GM10248 (cell line): ENCODE measurements at regions not wholly inside any gene's neighbourhood (a gene's known extent, or its start where the extent isn't known, plus 50 kb on each side); places are given as distances from the start of the nearest gene placed in this dataset.

ENCODE experiments used
- CTCF ChIA-PET: fragments of 300-600 bp; sonication (Branson Sonifier 250); formaldehyde crosslinking; extraction: SDS; loops from one replicate; lab custom pipeline; 2021; ENCODE audit warnings: antibody characterized with exemption; lab: Yijun Ruan, JAX
- POLR2A ChIA-PET: fragments of 350-650 bp; sonication (Branson Sonifier 250); formaldehyde crosslinking; extraction: SDS; loops from one replicate; lab custom pipeline; 2020; ENCODE audit warnings: antibody characterized with exemption; lab: Yijun Ruan, JAX
- DNase-seq: peaks from one replicate; pipeline ENCODE4 v3.0.0; 2012; ENCODE audit errors: extremely low spot score
- CTCF ChIP-seq: IDR thresholded peaks from 2 replicates; pipeline ENCODE4 v1.5.1; 2012; ENCODE audit warnings: mild to moderate bottlenecking, low read depth; ENCODE audit errors: extremely low read depth, missing control alignments, control extremely low read depth

DNA sequence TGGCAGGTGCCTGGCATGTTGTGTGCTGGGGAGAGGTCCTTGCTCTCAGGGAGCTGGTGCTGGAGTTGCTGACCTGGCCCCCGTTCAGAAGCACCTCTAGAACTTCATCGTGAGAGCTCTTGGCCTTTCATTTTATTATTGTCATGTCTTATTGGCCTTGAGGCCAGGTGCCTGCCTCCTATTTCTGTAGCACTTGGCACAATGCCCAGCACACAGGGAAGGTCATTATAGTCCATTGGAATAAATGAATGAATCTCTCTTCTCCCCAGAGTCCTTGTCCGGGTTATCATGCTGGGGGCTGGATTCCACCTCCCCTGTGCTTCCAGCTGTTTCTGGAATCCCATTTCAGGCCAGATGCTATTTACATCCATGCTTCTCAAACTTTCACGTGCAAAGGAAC is 169.2 kb downstream of the HAPSTR1 start:
- no peak for TF ChIP-seq CTCF
- CTCF ChIA-PET = no interaction called here
- POLR2A ChIA-PET = no interaction called here
- DNase-seq = no peak

GRCh38 chr16:9261376-9261775 is 169.9 kb downstream of the HAPSTR1 start:
- no peak for DNase-seq
- ChIA-PET CTCF (no interaction called here), POLR2A (no interaction called here)
- no peak for TF ChIP-seq CTCF

GRCh38 chr16:9262941-9263715 is 171.7 kb downstream of the HAPSTR1 start:
- no peak for TF ChIP-seq CTCF
- ChIA-PET CTCF (interaction anchor here (1.4 kb wide), 1 partner anchor 918 kb away, joined by 4 read pairs; no protein-coding TSS in a partner anchor), POLR2A (no interaction called here)
- DNase-seq = no peak

GRCh38 chr16:9264067-9264466 is 172.6 kb downstream of the HAPSTR1 start:
- no peak for DNase-seq
- ChIA-PET CTCF (interaction anchor here (0.6 to 1.4 kb wide), 3 partner anchors 8 to 933 kb away, joined by 3 to 4 read pairs (median 3); no protein-coding TSS in a partner anchor), POLR2A (no interaction called here)
- TF ChIP-seq CTCF = no peak

DNA sequence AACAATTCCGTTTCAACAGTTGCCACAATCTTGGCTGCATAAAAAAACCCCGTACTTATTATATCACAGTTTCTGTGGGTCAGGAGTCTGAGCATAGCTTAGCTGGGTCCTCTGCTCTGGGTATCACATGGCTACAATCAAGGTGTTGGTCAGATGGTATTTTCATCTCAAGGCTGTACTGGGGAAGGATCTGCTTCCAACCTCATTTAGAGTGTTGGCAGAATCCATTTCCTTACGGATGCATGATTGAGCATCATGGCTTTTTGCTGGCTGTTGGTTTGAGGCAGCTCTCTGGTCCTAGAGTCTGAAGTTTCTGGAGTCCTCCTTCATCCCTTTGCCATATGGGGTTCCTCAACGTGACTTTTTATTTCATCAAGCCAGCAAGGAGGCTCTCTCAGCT is 177.0 kb downstream of the HAPSTR1 start:
- no peak for DNase-seq
- POLR2A ChIA-PET = no interaction called here
- CTCF ChIA-PET = interaction anchor here (1.4 to 2.7 kb wide), 3 partner anchors 10 to 13 kb away, joined by 3 to 14 read pairs (median 8); no protein-coding TSS in a partner anchor
- TF ChIP-seq CTCF = no peak

DNA sequence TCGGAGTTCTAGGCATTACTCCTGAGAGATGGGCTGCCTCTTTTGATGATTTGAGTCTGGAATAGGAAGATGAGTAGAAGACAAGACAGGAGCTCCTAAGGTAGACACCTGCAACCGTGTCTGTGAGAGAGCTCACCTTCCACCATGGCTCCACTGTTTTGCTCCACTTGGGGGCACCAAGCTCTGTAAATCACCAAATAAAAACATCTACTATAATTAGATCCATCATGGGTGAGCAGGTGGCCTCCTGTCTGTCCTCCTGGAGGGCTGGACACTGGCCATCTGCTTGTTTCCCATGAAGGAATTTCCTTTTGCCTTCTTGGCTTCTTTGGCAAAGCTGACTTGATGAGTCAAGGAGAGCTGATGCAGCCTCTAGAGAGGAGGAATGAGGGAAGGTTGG is 179.0 kb downstream of the HAPSTR1 start:
- no peak for DNase-seq
- ChIA-PET POLR2A (no interaction called here), CTCF (interaction anchor here (1.7 to 4.1 kb wide), 3 partner anchors 10 to 15 kb away, joined by 5 to 16 read pairs (median 6); no protein-coding TSS in a partner anchor)
- no peak for TF ChIP-seq CTCF
